ENCODE measurements at regions not wholly inside any gene's neighbourhood (a gene's known extent, or its start where the extent isn't known, plus 50 kb on each side); places are given as distances from the start of the nearest gene placed in this dataset.
"Not testable (repeated sequence)": the region's sequence is repeated elsewhere in the genome, so short reads cannot be mapped to it uniquely, and the experiment has no call there.

- H3K4me3 ChIP-seq, result no peak overlapping the region
- no peaks in the 10 kb centered on the region for H3K36me3 ChIP-seq (ENCODE audit: insufficient read depth in 1 of 2, low read depth in 1 of 2)
- no peaks in the 10 kb centered on the region for H3K27me3 ChIP-seq (ENCODE audit: insufficient read depth in 3 of 3, low read length in 2 of 3)
- H3K4me1 ChIP-seq, result no peaks in the 10 kb centered on the region
- DNase-seq, result no peak
- no peaks in the 10 kb centered on the region for H3K9me3 ChIP-seq
- H3K27ac ChIP-seq, result no peak overlapping the region
- no peak for ATAC-seq
- TF ChIP-seq, protein P1, sequence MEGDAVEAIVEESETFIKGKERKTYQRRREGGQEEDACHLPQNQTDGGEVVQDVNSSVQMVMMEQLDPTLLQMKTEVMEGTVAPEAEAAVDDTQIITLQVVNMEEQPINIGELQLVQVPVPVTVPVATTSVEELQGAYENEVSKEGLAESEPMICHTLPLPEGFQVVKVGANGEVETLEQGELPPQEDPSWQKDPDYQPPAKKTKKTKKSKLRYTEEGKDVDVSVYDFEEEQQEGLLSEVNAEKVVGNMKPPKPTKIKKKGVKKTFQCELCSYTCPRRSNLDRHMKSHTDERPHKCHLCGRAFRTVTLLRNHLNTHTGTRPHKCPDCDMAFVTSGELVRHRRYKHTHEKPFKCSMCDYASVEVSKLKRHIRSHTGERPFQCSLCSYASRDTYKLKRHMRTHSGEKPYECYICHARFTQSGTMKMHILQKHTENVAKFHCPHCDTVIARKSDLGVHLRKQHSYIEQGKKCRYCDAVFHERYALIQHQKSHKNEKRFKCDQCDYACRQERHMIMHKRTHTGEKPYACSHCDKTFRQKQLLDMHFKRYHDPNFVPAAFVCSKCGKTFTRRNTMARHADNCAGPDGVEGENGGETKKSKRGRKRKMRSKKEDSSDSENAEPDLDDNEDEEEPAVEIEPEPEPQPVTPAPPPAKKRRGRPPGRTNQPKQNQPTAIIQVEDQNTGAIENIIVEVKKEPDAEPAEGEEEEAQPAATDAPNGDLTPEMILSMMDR (IDR thresholded peaks at IDR 0.05), result no peak
- intact Hi-C loops (cut with DNase I), result no loop called here
- 69 to 88% (median 84%) methylated on average over 1 of the region's 1 CpG for WGBS, 3 donors
These were observed 976.2 kb upstream of the LRFN5 start for GRCh38 chr14:40630471-40630870.

DNA sequence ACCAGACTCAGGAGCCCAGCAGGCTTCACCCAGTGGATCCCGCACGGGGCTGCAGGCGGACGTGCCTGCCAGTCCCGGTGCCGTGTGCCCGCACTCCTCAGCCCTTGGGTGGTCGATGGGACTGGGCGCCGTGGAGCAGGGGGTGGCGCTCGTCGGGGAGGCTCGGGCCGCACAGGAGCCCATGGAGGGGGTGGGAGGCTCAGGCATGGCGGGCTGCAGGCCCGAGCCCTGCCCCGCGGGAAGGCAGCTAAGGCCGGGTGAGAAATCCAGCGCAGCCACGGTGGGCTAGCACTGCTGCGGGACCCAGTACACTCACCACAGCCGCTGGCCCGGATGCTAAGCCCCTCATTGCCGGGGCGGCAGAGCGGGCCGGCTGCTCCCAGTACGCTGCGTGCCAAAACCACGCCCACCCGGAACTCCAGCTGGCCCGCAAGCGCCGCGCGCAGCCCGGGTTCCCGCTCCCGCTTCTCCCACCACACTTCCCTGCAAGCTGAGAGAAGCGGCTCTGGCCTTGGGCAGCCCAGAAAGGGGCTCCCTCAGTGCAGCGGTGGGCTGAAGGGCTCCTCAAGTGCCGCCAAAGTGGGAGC is 977.0 kb upstream of the LRFN5 start:
- H3K4me1 ChIP-seq; ATAC-seq; DNase-seq; H3K9me3 ChIP-seq; H3K36me3 ChIP-seq (ENCODE audit: insufficient read depth in 1 of 2, low read depth in 1 of 2); H3K4me3 ChIP-seq; H3K27me3 ChIP-seq (ENCODE audit: insufficient read depth in 3 of 3, low read length in 2 of 3); H3K27ac ChIP-seq; intact Hi-C loops (cut with DNase I): not testable (repeated sequence)
- WGBS, 3 donors, result 88 to 96% (median 92%) methylated on average over 26 to 35 of the region's 44 CpGs

GRCh38 chr14:40629144-40629543 is 977.5 kb upstream of the LRFN5 start:
- H3K36me3 ChIP-seq (ENCODE audit: insufficient read depth in 1 of 2, low read depth in 1 of 2), result no peaks in the 10 kb centered on the region
- H3K27ac ChIP-seq, result no peak overlapping the region
- TF ChIP-seq, protein P1 (IDR thresholded peaks at IDR 0.05), result no peak
- ATAC-seq (no peak), DNase-seq (no peak)
- 76 to 80% (median 78%) methylated on average over 3 of the region's 3 CpGs for WGBS, 3 donors
- no peaks in the 10 kb centered on the region for H3K27me3 ChIP-seq (ENCODE audit: insufficient read depth in 3 of 3, low read length in 2 of 3)
- no peaks in the 10 kb centered on the region for H3K4me1 ChIP-seq
- no peaks in the 10 kb centered on the region for H3K9me3 ChIP-seq
- intact Hi-C loops (cut with DNase I), result no loop called here
- H3K4me3 ChIP-seq, result no peak overlapping the region

- Histone ChIP-seq H3K9me3 (no peaks in the 10 kb centered on the region), H3K4me1 (no peaks in the 10 kb centered on the region), H3K36me3 (ENCODE audit: insufficient read depth in 1 of 2, low read depth in 1 of 2) (no peaks in the 10 kb centered on the region), H3K4me3 (no peak overlapping the region), H3K27ac (no peak overlapping the region), H3K27me3 (ENCODE audit: insufficient read depth in 3 of 3, low read length in 2 of 3) (no peaks in the 10 kb centered on the region)
- ATAC-seq (no peak), DNase-seq (no peak)
- TF ChIP-seq, protein P1 (IDR thresholded peaks at IDR 0.05), result no peak
- 46 to 50% (median 46%) methylated on average over 2 of the region's 2 CpGs for WGBS, 3 donors
- intact Hi-C loops (cut with DNase I), result no loop called here
These were observed 983.0 kb upstream of the LRFN5 start for GRCh38 chr14:40623643-40624042.

- DNase-seq, result no peak
- H3K27me3 ChIP-seq (ENCODE audit: insufficient read depth in 3 of 3, low read length in 2 of 3), result no peaks in the 10 kb centered on the region
- TF ChIP-seq, protein P1 (IDR thresholded peaks at IDR 0.05), result no peak
- H3K4me1 ChIP-seq, result no peaks in the 10 kb centered on the region
- intact Hi-C loops (cut with DNase I), result no loop called here
- no peak overlapping the region for H3K4me3 ChIP-seq
- H3K36me3 ChIP-seq (ENCODE audit: insufficient read depth in 1 of 2, low read depth in 1 of 2), result no peaks in the 10 kb centered on the region
- H3K9me3 ChIP-seq, result no peaks in the 10 kb centered on the region
- no peak for ATAC-seq
- 64 to 66% (median 64%) methylated on average over 3 of the region's 3 CpGs for WGBS, 3 donors
- H3K27ac ChIP-seq, result no peak overlapping the region
These were observed 988.3 kb upstream of the LRFN5 start for GRCh38 chr14:40618225-40618898.
